Pancreas (tissue), 10 donors: ENCODE measurements at regions not wholly inside any gene's neighbourhood (a gene's known extent, or its start where the extent isn't known, plus 50 kb on each side); places are given as distances from the start of the nearest gene placed in this dataset.

Source experiments
- ATAC-seq, 4 donors: fragments of 200-7000 bp; cut with Tn5 transposase; one replicate each; pipeline versions ENCODE4 v1.8.0 to v1.9.1; 2020; ENCODE audit warnings: mild to moderate bottlenecking in 4 of 4, moderate library complexity in 4 of 4
- DNase-seq, 6 donors: peaks; one replicate each; pipeline ENCODE4 v3.0.0-alpha.2; 2020
- FAIRE-seq: peaks from 2 replicates; lab custom pipeline; 2012; peaks lifted over from hg19 to GRCh38; lab: Jason Lieb, UNC
- H3K27ac ChIP-seq, 4 donors: fragments of 200-600 bp; sonication (generic); 1 replicate in 3 of 4; 2 replicates in 1 of 4; pipeline versions ENCODE4 v1.5.0 to v1.8.0; 2020
- H3K27me3 ChIP-seq, 4 donors: fragments of 200-600 bp; one replicate each; pipeline ENCODE4 v1.8.0; 2021
- H3K36me3 ChIP-seq, 3 donors: fragments of 200-600 bp; sonication (generic) in 1 of 3; one replicate each; pipeline versions ENCODE4 v1.5.0 to v1.8.0; 2020 to 2021
- H3K4me1 ChIP-seq, 3 donors: fragments of 200-600 bp; one replicate each; pipeline ENCODE4 v1.8.0; 2021
- H3K4me3 ChIP-seq, 4 donors: fragments of 200-600 bp; sonication (generic) in 2 of 4; one replicate each; pipeline versions ENCODE4 v1.5.0 to v1.8.0; 2020 to 2021
- H3K9me3 ChIP-seq, 4 donors: fragments of 200-600 bp; one replicate each; pipeline ENCODE4 v1.8.0; 2021
- WGBS, 2 donors: extraction: QIAGEN DNeasy Blood & Tissue Kit; methylation state at CpG; one replicate each; pipeline ENCODE4 v1.1.7; 2013; 5-methylcytosine and 5-hydroxymethylcytosine counted together
- intact Hi-C, 3 donors: fragments of 100-400 bp; cut with DNase I; formaldehyde crosslinking; loops; one replicate each; pipeline versions ENCODE4 v1.11.1 to v1.14.2; 2022
- TF ChIP-seq, protein P1 (sequence below), 4 donors: fragments of 200-600 bp; sonication (generic) in 3 of 4; IDR thresholded peaks; one replicate each; pipeline versions ENCODE4 v1.5.0 to v1.8.0; 2021; ENCODE audit warnings: antibody characterized with exemption in 4 of 4
- donor health status: healthy with polysubstance abuse.
- donor health status: DM: no; HTN: no; CAD: no; lungs with moderate emphysema.
- donor health status: DM: no; HTN: no; CAD: no.
- donor health status: control.
- donor health status: control.
- donor health status: Bipolar disorder and iron deficiency.
- donor health status: DM: yes; HTN: yes; CAD: no.
- donor health status: DM: no; HTN: no; CAD: no.
- donor health status: DM: no; HTN: no; CAD: no.
- donor health status: DM: yes; HTN: yes; CAD: no.

DNA sequence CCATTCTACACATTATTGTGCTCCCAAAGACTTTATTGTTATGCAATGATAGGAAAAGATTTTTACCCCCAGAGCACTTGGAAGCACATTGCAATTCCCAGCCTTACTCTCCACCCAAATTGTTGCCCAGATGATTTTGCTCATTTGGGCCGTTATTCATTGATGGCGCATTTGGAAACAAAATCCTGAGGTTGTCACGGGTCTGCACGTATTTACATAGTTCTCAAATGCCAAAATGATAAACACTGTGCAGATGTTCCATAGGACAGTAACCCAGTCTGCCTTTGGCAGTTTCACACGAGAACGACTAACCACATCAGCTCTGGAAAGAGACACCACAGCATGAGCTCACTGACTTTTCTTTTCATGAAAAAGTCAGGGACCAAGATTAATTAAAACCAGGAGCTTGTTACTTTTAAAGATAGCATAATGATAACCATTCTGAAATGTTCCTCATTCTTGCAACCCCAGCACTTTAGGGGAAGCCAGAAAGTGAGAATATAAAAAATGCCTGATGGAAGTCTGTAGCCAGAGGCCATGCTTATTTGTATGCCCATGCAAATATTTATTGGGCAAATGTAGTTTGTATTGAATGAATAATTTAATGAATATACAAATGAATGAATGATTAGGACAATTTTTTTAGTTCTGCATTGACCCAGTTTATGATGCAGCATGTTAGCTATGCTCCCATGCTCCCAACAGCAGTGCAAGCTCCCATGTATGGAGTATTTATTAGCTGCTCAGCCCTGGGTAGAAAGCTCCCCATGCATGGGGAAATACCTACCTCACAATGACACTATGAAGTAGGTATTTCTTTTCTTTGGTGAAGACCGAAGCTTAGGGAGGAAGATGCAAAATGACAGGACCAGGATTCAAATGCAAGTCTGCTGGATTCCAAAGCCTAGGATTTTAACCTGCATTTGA lies 84.6 kb downstream of the MAIP1 start:
- Histone ChIP-seq H3K4me3 (no peak overlapping the region), H3K36me3 (no peaks in the 10 kb centered on the region), H3K27ac (no peak overlapping the region), H3K9me3 (no peaks in the 10 kb centered on the region), H3K4me1 (no peaks in the 10 kb centered on the region), H3K27me3 (no peaks in the 10 kb centered on the region)
- FAIRE-seq (no peak), DNase-seq (no peak), ATAC-seq (peak in 1 of 4 donors; percentile 16)
- intact Hi-C loops: no loop called here
- 68 to 72% methylated on average over 7 of the region's 7 CpGs for WGBS, 2 donors
- TF ChIP-seq, protein P1, sequence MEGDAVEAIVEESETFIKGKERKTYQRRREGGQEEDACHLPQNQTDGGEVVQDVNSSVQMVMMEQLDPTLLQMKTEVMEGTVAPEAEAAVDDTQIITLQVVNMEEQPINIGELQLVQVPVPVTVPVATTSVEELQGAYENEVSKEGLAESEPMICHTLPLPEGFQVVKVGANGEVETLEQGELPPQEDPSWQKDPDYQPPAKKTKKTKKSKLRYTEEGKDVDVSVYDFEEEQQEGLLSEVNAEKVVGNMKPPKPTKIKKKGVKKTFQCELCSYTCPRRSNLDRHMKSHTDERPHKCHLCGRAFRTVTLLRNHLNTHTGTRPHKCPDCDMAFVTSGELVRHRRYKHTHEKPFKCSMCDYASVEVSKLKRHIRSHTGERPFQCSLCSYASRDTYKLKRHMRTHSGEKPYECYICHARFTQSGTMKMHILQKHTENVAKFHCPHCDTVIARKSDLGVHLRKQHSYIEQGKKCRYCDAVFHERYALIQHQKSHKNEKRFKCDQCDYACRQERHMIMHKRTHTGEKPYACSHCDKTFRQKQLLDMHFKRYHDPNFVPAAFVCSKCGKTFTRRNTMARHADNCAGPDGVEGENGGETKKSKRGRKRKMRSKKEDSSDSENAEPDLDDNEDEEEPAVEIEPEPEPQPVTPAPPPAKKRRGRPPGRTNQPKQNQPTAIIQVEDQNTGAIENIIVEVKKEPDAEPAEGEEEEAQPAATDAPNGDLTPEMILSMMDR (IDR thresholded peaks at IDR 0.05): no peak

DNA sequence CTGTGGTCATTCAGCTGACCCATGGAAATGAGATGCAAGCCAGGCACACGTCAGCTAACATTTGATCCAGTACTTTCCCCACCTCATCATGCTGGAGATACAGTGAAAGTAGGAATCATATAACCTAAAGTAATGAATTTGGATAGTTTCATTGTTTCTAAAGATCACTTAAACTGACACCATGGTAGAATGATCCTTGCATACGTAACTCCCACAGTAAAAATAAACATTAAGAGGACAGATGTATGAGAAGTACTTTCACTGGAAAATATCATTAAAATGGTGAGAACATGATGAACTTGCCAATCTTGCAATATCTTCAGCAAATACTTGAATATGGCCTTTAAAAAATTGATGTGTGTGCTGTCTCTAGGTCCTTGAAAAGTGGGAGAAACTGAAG lies 85.4 kb downstream of the MAIP1 start:
- Histone ChIP-seq H3K4me3 (no peak overlapping the region), H3K9me3 (no peaks in the 10 kb centered on the region), H3K4me1 (no peaks in the 10 kb centered on the region), H3K27me3 (no peaks in the 10 kb centered on the region), H3K36me3 (no peaks in the 10 kb centered on the region), H3K27ac (no peak overlapping the region)
- WGBS, 2 donors: 87 to 91% methylated on average over 2 of the region's 2 CpGs
- no peak for FAIRE-seq
- ATAC-seq: no peak
- DNase-seq: no peak
- intact Hi-C loops: no loop called here
- TF ChIP-seq, protein P1 (IDR thresholded peaks at IDR 0.05): no peak

DNA sequence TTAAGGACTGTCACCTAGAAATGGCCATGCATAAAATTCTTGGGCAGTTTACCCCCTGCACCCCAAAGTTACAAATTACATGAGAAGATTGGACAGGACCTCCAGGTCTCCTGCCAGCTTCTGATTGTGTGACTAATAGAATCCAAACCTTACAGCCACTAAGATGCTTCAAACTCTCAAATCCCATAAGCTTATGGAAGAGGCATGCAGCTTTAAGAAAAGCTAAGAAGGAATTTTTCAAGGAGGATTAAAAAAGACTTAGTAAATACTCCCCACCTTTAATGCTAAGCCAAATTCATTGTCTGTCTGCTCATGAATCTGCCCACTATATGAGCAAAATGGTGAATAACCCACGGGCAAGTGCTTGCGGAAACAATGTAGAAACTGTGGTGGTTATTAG lies 86.3 kb downstream of the MAIP1 start:
- 94 to 100% methylated on average over 2 of the region's 2 CpGs for WGBS, 2 donors
- H3K4me3 ChIP-seq: no peak overlapping the region
- no peak for ATAC-seq
- no peak overlapping the region for H3K27ac ChIP-seq
- H3K9me3 ChIP-seq: no peaks in the 10 kb centered on the region
- DNase-seq: no peak
- no peaks in the 10 kb centered on the region for H3K36me3 ChIP-seq
- intact Hi-C loops: no loop called here
- FAIRE-seq: no peak
- TF ChIP-seq, protein P1 (IDR thresholded peaks at IDR 0.05): no peak
- no peaks in the 10 kb centered on the region for H3K4me1 ChIP-seq
- no peaks in the 10 kb centered on the region for H3K27me3 ChIP-seq

DNA sequence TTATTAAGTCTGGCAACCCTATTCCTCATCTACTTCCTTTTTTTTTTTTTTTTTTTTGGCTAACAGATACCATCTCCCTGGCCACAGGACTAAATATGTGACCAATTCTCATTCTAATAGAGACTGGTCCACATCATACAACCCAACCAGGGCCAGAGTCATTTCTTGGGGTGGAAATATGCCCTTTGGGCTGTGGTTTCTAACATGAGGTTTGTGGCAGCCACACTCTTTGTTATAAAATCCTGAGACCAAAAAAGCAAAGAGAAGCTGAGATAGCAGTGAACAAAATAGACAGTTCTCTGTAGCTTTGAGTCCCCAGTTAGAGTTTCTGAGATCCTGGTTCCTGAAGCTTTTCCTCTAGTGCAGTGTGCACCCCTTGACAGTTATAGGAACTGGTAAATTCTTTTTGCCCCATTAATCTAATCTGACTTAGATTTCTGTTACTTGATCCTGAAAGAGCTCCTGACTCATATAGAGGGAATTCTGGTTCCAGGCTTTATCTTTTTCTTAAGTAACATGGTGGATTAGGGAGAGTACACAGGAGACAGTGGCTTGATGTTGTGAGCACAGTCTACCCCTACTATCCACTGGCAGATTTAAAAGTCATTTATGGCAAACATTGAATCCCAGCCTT lies 86.8 kb downstream of the MAIP1 start:
- H3K36me3 ChIP-seq: no peaks in the 10 kb centered on the region
- H3K4me1 ChIP-seq: no peaks in the 10 kb centered on the region
- H3K27ac ChIP-seq: no peak overlapping the region
- intact Hi-C loops: no loop called here
- peak in 1 of 4 donors; percentile 33 for ATAC-seq
- TF ChIP-seq, protein P1 (IDR thresholded peaks at IDR 0.05): no peak
- no peak overlapping the region for H3K4me3 ChIP-seq
- FAIRE-seq: no peak
- no peak for DNase-seq
- no peaks in the 10 kb centered on the region for H3K27me3 ChIP-seq
- no peaks in the 10 kb centered on the region for H3K9me3 ChIP-seq

DNA sequence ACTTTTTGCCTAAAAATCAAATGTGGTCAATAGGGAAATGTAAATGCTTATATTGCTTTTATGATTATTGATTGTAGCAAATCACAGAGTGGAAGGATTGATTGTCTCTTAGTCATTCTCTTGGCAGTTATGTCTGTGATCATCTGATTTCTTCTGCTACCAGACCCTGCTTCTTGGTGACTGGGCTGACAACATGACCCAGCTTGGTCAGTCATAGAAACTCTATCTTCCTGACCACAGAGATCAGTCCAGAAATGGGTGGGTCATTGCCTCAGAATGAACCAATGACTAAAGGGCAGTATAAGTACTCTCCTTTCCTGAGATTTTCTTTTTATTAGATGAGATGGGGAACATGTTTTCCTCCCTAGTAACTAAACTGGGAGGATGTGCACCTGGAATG lies 87.6 kb downstream of the MAIP1 start:
- TF ChIP-seq, protein P1 (IDR thresholded peaks at IDR 0.05): no peak
- Histone ChIP-seq H3K36me3 (no peaks in the 10 kb centered on the region), H3K4me3 (no peak overlapping the region), H3K27me3 (no peaks in the 10 kb centered on the region), H3K4me1 (no peaks in the 10 kb centered on the region), H3K9me3 (no peaks in the 10 kb centered on the region), H3K27ac (no peak overlapping the region)
- intact Hi-C loops: no loop called here
- no peak for DNase-seq
- no peak for ATAC-seq
- FAIRE-seq: no peak
